Sigmoid colon (tissue), 3 donors: ENCODE measurements at regions not wholly inside any gene's neighbourhood (a gene's known extent, or its start where the extent isn't known, plus 50 kb on each side); places are given as distances from the start of the nearest gene placed in this dataset.

ENCODE experiments used
- POLR2A ChIP-seq, 2 donors: fragments of 450-650 bp; IDR thresholded peaks; one replicate each; pipeline ENCODE4 v1.6.1; 2016; ENCODE audit warnings: antibody characterized with exemption in 2 of 2, mild to moderate bottlenecking in 2 of 2, moderate library complexity in 2 of 2
- TF ChIP-seq, protein P1 (sequence below), 4 experiments: fragments of 450-650 bp in 3 of 4; fragments of 200-600 bp in 1 of 4; IDR thresholded peaks; one replicate each; pipeline ENCODE4 v1.5.1; 2016 to 2019; ENCODE audit warnings: antibody characterized with exemption in 4 of 4, mild to moderate bottlenecking in 3 of 4, moderate library complexity in 2 of 4

GRCh38 chr4:74544655-74545361 is 99.9 kb downstream of the AREG start:
- TF ChIP-seq, protein P1, sequence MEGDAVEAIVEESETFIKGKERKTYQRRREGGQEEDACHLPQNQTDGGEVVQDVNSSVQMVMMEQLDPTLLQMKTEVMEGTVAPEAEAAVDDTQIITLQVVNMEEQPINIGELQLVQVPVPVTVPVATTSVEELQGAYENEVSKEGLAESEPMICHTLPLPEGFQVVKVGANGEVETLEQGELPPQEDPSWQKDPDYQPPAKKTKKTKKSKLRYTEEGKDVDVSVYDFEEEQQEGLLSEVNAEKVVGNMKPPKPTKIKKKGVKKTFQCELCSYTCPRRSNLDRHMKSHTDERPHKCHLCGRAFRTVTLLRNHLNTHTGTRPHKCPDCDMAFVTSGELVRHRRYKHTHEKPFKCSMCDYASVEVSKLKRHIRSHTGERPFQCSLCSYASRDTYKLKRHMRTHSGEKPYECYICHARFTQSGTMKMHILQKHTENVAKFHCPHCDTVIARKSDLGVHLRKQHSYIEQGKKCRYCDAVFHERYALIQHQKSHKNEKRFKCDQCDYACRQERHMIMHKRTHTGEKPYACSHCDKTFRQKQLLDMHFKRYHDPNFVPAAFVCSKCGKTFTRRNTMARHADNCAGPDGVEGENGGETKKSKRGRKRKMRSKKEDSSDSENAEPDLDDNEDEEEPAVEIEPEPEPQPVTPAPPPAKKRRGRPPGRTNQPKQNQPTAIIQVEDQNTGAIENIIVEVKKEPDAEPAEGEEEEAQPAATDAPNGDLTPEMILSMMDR (IDR thresholded peaks at IDR 0.05), result no peak
- TF ChIP-seq POLR2A (IDR thresholded peaks at IDR 0.05), result no peak
